AG09319 (cell line): ENCODE measurements at regions not wholly inside any gene's neighbourhood (a gene's known extent, or its start where the extent isn't known, plus 50 kb on each side); places are given as distances from the start of the nearest gene placed in this dataset.
"Not testable (repeated sequence)": the region's sequence is repeated elsewhere in the genome, so short reads cannot be mapped to it uniquely, and the experiment has no call there.

ENCODE experiments used
- DNase-seq: peaks from one replicate; pipeline ENCODE4 v3.0.0-alpha.2; 2010; ENCODE audit warnings: low read depth; ENCODE audit errors: extremely low read depth
- TF ChIP-seq, protein P1 (sequence below): IDR thresholded peaks from 2 replicates; pipeline ENCODE4 v1.5.1; 2011; ENCODE audit warnings: low read depth, mild to moderate bottlenecking, inconsistent platforms, low read length, moderate library complexity

DNA sequence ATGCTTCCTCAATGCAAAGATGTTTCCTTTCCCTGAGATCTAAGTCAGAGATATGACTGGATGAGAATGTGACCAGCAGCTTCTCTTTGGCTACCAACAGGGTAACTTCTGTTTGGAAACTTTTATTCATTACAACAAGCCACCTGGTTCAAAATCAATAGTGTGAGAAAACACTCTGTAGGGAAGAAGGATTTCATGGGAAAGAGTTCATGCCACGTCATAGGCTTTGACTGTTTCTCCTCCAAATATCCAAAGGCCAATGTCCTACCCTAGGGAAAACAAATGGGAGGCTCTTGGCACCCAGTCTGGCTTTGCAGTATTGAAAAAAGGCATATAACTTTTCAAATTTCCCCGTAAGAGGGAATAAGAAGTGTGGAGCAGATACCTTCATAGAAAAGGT lies 245.5 kb downstream of the FNDC1 start:
- no peak for DNase-seq
- TF ChIP-seq, protein P1, sequence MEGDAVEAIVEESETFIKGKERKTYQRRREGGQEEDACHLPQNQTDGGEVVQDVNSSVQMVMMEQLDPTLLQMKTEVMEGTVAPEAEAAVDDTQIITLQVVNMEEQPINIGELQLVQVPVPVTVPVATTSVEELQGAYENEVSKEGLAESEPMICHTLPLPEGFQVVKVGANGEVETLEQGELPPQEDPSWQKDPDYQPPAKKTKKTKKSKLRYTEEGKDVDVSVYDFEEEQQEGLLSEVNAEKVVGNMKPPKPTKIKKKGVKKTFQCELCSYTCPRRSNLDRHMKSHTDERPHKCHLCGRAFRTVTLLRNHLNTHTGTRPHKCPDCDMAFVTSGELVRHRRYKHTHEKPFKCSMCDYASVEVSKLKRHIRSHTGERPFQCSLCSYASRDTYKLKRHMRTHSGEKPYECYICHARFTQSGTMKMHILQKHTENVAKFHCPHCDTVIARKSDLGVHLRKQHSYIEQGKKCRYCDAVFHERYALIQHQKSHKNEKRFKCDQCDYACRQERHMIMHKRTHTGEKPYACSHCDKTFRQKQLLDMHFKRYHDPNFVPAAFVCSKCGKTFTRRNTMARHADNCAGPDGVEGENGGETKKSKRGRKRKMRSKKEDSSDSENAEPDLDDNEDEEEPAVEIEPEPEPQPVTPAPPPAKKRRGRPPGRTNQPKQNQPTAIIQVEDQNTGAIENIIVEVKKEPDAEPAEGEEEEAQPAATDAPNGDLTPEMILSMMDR, result no peak

DNA sequence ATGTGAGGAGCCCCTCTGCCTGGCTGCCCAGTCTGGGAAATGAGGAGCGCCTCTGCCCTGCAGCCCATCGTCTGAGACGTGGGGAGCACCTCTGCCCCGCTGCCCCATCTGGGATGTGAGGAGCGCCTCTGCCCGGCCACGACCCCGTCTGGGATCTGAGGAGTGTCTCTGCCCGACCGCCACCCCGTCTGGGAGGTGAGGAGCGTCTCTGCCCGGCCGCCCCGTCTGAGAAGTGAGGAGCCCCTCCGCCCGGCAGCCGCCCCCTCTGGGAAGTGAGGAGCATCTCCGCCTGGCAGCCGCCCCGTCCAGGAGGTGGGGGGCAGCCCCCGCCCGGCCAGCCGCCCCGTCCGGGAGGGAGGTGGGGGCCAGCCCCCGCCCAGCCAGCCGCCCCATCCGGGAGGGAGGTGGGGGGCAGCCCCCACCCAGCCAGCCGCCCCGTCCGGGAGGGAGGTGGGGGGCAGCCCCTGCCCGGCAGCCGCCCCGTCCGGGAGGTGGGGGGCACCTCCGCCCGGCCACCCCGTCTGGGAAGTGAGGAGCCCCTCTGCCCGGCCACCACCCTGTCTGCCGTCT lies 238.1 kb downstream of the FNDC1 start:
- DNase-seq, result not testable (repeated sequence)

DNA sequence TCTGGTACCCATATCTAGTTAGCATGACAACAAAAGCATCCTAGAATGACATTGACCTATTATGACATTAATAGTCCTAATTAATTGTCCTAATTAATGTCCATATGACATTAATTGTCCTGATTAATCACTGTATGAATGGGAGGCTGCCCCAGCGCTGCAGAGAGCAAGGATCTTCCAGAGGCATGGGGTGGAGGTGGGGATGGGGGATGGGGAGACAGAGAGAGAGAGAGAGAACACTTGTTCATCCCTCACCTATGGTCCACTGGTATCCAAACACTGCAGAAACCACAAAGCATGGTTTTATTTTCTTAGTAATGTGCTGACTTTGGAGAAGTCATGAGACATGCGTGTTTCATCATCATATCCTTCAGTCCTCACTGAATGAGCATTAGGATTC lies 235.1 kb downstream of the FNDC1 start:
- TF ChIP-seq, protein P1, result no peak
- no peak for DNase-seq

DNA sequence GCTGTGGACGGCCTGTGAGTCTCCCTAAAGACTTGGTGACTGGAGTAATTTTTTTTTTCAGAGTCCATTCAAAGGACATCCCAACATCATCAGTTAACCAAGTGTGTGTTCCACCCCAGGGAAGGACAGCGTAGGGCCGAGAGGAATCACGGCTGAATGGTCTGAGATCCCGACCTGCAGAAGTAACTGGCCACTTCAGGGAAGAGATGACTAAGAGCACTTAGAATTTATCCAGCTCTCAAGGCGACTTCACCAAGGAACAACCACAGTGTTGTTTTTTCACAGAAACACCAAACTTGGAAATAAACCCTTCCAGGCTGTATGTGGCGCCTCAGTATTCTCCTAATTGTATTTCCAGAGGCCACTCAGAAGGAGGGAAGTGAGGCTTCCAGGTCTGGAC lies 231.6 kb downstream of the FNDC1 start:
- TF ChIP-seq, protein P1, result no peak
- DNase-seq, result no peak

DNA sequence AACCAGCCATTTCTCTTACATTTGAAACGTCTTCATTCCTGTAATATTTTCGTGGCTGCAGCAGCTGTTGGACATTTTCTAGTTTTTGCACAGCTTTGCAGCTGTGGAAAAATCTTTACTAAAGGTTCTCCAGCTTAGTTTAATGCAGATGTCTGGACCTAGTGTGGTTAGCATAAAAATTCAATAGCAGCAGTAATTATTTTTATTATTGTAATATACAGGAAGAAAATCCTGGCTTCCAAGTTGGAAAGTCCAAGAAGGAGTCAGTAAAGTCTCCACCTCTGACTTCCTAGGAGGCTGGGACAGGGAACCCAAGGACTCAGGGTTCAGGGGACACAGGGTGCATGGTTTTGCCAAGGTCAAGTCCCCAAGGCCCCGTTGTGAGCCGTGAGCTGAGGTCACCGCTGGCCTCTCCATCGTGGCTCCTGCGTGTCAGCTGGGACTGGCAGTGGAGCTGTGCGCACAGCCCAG lies 230.6 kb downstream of the FNDC1 start:
- DNase-seq, result no peak
- TF ChIP-seq, protein P1, result no peak

DNA sequence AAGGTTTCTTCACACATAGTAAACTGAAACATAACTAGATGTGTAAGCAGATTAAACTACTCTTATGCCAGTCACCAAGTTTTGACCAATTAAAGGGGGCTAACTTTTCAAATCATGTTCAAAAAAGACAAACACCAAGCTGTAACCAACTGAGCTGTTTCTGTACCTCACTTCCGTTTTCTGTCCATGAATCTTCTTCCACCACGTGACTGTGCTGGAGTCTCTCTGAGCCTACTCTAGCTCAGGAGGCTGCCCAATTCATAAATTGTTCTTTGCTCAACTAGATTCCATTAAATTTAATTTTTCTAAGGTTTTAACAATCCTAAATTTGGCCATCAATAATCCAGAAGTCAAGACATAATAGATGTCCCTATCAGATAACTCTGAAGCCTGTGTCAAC lies 229.4 kb downstream of the FNDC1 start:
- DNase-seq, result no peak
- TF ChIP-seq, protein P1, result no peak

DNA sequence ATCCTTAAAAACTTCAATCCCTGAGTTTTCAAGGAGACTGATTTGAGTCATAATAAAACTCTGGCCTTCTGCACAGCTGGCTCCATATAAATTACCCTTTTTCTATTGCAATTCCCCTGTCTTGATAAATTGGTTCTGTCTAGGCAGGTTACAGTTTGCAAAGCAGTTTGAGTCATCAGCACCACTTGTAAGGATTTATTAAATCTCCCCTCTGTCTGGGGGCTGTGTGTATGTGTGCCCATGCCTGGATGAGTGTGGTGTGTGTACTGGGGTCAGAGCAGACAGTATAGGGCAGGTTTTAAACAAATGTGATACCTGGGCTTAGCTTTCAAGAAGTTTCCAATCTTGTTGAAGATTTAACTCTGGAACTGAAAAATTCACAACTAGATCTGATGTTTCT lies 228.6 kb downstream of the FNDC1 start:
- TF ChIP-seq, protein P1, result no peak
- no peak for DNase-seq

DNA sequence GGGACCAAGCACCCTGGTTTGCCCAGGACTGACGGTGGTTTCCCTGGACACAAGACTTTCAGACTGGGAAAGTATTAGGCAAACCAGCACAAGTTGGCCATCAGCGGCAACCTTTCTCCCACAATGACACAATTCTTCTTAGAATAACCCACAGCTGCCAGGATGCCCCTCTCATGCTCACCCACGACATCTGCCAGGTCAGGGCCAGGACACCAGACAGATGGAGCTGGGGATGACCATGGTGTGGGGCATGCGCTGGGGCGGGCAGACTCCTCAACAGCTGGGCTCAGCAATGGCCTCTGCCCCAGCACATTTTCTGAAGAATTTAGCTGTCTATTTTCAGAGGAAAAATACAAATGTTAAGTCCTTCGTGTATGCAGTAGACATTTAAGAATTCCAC lies 226.4 kb downstream of the FNDC1 start:
- no peak for DNase-seq
- TF ChIP-seq, protein P1, result no peak

DNA sequence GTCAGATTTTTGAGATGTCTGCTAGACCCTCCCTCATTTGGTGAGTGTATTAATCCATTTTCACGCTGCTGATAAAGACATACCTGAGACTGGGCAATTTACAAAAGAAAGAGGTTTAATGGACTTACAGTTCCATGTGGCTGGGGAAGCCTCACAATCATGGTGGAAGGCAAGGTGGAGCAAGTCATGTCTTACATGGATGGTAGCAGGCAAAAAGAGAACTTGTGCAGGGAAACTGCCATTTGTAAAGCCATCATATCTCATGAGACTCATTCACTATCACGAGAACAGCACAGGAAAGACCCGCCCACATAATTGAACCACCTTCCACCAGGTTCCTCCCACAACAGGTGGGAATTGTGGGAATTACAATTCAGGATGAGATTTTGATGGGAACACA lies 223.5 kb downstream of the FNDC1 start:
- not testable (repeated sequence) for DNase-seq
